Smooth muscle cell (in vitro differentiated cells): ENCODE measurements at regions not wholly inside any gene's neighbourhood (a gene's known extent, or its start where the extent isn't known, plus 50 kb on each side); places are given as distances from the start of the nearest gene placed in this dataset.

Experiments used
- DNase-seq: peaks from one replicate; lab custom pipeline; 2025; ENCODE audit not compliant: unreplicated experiment; lab: John Stamatoyannopoulos, UW
- H2AFZ ChIP-seq: fragments of 200-600 bp; sonication (generic); 2 replicates; pipeline ENCODE4 v1.6.0; 2016; ENCODE audit warnings: antibody characterized with exemption, low read depth, mild to moderate bottlenecking
- H3F3A ChIP-seq: fragments of 200-600 bp; sonication (generic); 2 replicates; pipeline ENCODE4 v1.6.0; 2017; ENCODE audit warnings: antibody characterized with exemption, low read depth
- H3K27ac ChIP-seq: fragments of 200-600 bp; sonication (generic); 2 replicates; pipeline ENCODE4 v1.5.1; 2016; ENCODE audit warnings: low read depth, mild to moderate bottlenecking
- H3K27me3 ChIP-seq: fragments of 200-600 bp; sonication (generic); 2 replicates; pipeline ENCODE4 v1.6.1; 2016; ENCODE audit warnings: low read depth, mild to moderate bottlenecking
- H3K36me3 ChIP-seq: fragments of 200-600 bp; sonication (generic); 2 replicates; pipeline ENCODE4 v1.5.1; 2016; ENCODE audit warnings: low read depth
- H3K4me1 ChIP-seq: fragments of 200-600 bp; sonication (generic); 2 replicates; pipeline ENCODE4 v1.5.1; 2016; ENCODE audit warnings: low read depth
- H3K4me2 ChIP-seq: fragments of 200-600 bp; sonication (generic); 2 replicates; pipeline ENCODE4 v1.6.0; 2016; ENCODE audit warnings: mild to moderate bottlenecking
- H3K4me3 ChIP-seq: fragments of 200-600 bp; sonication (generic); 2 replicates; pipeline ENCODE4 v1.5.1; 2016; ENCODE audit warnings: mild to moderate bottlenecking
- H3K79me2 ChIP-seq: fragments of 200-600 bp; sonication (generic); 2 replicates; pipeline ENCODE4 v1.6.0; 2016; ENCODE audit warnings: low read depth, mild to moderate bottlenecking
- H3K9ac ChIP-seq: fragments of 200-600 bp; sonication (generic); 2 replicates; pipeline ENCODE4 v1.6.0; 2016; ENCODE audit warnings: low read depth
- H3K9me3 ChIP-seq: fragments of 200-600 bp; sonication (generic); replicated peaks from 2 replicates; pipeline ENCODE4 v1.5.1; 2016; ENCODE audit warnings: low read depth
- H4K20me1 ChIP-seq: fragments of 200-600 bp; sonication (generic); 2 replicates; pipeline ENCODE4 v1.6.0; 2016; ENCODE audit warnings: low read depth
- WGBS: methylation state at CpG from one replicate; pipeline ENCODE4 v1.1.7; 2016; ENCODE audit warnings: low lambda C conversion rate; 5-methylcytosine and 5-hydroxymethylcytosine counted together
- TF ChIP-seq, protein P1 (sequence below): fragments of 200-600 bp; sonication (generic); IDR thresholded peaks from 2 replicates; pipeline ENCODE4 v1.5.1; 2017; ENCODE audit warnings: borderline replicate concordance, mild to moderate bottlenecking, antibody characterized with exemption; ENCODE audit not compliant: insufficient read depth, poor library complexity, severe bottlenecking

DNA sequence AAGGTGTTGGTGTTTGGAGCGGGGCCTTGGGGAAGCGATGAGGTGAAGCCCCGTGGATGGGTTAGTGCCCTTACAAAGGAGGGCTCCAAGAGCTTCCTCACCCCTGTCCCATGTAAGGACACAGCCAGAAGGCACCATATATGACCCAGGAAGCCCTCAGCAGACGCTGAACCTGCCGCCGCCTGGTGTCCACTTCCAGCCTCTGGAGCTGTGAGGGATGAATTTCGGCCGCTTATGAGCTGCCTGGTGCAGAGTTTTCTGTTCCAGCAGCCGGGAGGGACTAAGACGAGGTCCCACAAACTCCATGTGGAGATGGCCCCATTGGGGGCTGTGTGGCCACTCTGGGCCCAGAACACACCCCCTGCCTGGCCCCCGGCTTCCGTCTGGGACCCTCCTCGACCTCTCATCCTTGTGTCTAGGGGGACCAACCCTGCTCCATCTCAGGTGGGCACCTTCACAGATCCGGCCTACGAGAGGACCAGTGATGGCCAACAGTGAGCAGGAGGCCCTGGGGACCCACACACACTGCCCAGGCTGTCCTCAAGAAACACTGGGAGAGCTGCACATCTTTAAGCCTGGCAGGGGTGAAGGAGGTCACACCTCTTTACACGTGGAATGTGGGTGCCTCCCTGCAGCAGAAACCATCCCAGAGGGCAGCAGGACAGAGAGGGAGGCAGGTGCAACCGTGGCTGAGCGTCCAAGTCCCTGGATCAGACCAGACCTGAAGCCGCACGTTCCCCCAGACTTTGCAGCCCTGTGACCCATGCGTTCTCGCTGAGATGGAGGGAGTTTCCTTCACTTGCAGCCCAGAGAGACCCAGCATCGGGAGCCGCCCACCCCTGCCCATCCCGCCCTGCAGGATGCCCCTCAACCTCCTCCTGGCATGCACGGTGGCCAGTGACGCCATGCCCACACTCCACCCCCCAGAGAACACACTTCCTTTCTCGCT, 96.1 kb downstream of the PDGFA start:
- TF ChIP-seq, protein P1, sequence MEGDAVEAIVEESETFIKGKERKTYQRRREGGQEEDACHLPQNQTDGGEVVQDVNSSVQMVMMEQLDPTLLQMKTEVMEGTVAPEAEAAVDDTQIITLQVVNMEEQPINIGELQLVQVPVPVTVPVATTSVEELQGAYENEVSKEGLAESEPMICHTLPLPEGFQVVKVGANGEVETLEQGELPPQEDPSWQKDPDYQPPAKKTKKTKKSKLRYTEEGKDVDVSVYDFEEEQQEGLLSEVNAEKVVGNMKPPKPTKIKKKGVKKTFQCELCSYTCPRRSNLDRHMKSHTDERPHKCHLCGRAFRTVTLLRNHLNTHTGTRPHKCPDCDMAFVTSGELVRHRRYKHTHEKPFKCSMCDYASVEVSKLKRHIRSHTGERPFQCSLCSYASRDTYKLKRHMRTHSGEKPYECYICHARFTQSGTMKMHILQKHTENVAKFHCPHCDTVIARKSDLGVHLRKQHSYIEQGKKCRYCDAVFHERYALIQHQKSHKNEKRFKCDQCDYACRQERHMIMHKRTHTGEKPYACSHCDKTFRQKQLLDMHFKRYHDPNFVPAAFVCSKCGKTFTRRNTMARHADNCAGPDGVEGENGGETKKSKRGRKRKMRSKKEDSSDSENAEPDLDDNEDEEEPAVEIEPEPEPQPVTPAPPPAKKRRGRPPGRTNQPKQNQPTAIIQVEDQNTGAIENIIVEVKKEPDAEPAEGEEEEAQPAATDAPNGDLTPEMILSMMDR = no peak
- no peak overlapping the region for H3K27ac ChIP-seq
- H3F3A ChIP-seq = no peaks in the 10 kb centered on the region
- 94% methylated on average over 23 of the region's 28 CpGs for WGBS
- H3K4me2 ChIP-seq = no peak overlapping the region
- no peaks in the 10 kb centered on the region for H3K27me3 ChIP-seq
- no peaks in the 10 kb centered on the region for H3K4me1 ChIP-seq
- no peak overlapping the region for H3K4me3 ChIP-seq
- no peaks in the 10 kb centered on the region for H4K20me1 ChIP-seq
- H3K79me2 ChIP-seq = no peaks in the 10 kb centered on the region
- no peaks in the 10 kb centered on the region for H3K36me3 ChIP-seq
- H3K9me3 ChIP-seq = no peaks in the 10 kb centered on the region
- H3K9ac ChIP-seq = no peak overlapping the region
- no peak for DNase-seq
- H2AFZ ChIP-seq = no peak overlapping the region

DNA sequence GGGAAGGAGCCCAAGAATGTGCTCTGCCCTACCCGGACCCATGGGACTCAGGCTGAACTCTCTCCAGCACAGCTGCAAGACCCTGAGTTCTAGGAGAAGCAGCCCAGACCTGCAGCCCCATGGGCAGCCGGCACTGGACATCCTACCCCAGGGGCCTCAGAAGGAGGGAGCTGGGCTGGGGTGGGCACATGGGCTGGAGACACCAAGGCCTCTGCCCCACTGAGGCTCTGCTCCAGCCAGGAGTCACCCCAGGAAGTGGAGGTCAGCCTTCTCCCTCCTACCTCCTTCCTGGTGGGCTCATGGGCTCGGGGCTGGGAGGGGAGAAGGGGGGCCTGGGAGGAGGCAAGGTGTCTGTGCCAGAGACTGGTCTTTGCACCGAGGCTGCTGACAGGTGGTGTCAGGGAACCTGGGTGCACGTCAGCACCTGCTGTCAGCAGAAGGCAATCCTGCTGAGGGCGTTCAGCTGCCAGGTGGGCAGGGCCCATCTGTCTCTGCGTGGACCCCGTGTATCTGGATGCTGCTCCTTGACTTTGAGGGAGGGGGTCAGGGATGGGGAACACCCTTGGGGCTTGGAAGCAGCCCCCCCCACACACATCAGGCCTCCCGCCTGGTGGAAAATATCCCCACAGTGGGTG, 95.2 kb downstream of the PDGFA start:
- Histone ChIP-seq H3K4me2 (no peak overlapping the region), H3K4me3 (no peak overlapping the region), H3K27me3 (no peaks in the 10 kb centered on the region), H3K79me2 (no peaks in the 10 kb centered on the region), H3F3A (no peaks in the 10 kb centered on the region), H2AFZ (no peak overlapping the region), H3K9me3 (no peaks in the 10 kb centered on the region), H3K27ac (no peak overlapping the region), H3K9ac (no peak overlapping the region), H3K4me1 (no peaks in the 10 kb centered on the region), H3K36me3 (no peaks in the 10 kb centered on the region), H4K20me1 (no peaks in the 10 kb centered on the region)
- DNase-seq = no peak
- 91% methylated on average over 7 of the region's 9 CpGs for WGBS
- TF ChIP-seq, protein P1 = no peak

DNA sequence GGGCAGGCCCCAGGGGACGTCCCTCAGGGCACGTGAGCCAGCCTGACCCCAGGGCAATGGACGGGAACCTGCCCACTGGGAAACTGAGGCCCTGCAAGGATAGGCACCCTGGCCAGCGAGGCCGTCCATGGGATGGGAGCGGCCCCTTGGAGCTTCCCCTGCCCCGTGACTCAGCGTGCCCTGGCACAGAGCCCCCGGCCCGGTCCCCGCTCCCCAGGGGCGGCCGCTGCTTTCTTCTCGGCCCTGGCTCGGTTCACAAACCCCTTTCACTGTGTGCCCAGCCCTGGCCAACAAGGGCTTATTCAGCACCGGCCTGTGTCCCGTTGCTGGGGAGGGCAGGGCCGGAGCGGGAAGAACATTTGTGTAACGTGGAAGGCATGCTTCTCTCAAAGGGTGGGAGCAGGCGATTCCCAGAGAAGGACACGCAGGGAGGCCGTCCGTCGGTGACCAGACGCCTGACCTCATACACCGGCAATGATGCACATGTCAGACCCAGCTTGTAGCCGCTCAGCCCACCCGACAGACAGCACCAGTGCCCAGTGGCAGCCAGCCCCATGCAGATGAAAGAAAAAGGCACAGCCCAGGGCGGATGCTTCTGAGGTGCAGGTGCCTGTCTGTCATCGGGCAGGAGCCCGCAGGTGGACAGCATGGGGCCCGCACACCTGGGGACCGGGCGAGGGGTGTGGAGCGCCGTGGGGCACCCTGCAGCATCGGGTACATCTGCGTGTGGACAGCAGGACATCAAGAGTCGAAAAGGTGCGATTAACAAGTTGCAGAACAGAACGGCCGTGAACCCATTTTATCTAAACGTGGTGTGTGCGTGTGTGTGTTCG, 94.5 kb downstream of the PDGFA start:
- Histone ChIP-seq H3K27ac (no peak overlapping the region), H2AFZ (no peak overlapping the region), H3F3A (no peaks in the 10 kb centered on the region), H3K4me2 (no peak overlapping the region), H4K20me1 (no peaks in the 10 kb centered on the region), H3K9me3 (no peaks in the 10 kb centered on the region), H3K9ac (no peak overlapping the region), H3K4me3 (no peak overlapping the region), H3K79me2 (no peaks in the 10 kb centered on the region), H3K36me3 (no peaks in the 10 kb centered on the region), H3K4me1 (no peaks in the 10 kb centered on the region), H3K27me3 (no peaks in the 10 kb centered on the region)
- TF ChIP-seq, protein P1 = no peak
- DNase-seq = no peak
- 92% methylated on average over 39 of the region's 46 CpGs for WGBS
